ENCODE measurements at regions not wholly inside any gene's neighbourhood (a gene's known extent, or its start where the extent isn't known, plus 50 kb on each side); places are given as distances from the start of the nearest gene placed in this dataset.

DNA sequence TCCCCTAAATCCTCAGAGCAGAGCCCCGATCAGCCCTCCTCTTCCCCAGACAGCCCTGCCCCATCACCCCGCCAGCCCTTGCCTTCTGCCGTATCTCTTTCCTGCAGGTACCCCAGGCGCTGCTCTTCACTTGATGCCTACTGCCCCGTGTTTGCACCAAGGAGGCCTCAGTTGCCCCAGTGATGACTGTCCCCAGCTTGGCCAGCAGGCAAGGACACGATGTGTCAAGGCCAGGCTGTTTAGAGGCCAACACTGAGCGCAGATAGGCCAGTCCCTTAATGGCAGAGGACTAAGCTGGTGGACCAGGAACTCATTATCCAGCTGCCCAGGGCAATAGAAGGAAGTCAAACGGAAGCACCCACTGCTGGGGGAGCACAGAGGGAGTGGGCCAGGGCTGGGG lies 68.4 kb downstream of the CAMK2N1 start:
- Histone ChIP-seq H3K36me3 (ENCODE audit: control insufficient read depth in 4 of 4, insufficient read depth in 3 of 4, low read depth in 1 of 4, low read length in 3 of 4) (no peaks in the 10 kb centered on the region), H3K27ac (ENCODE audit: low read depth in 1 of 2, low read length in 2 of 2) (no peak overlapping the region), H3K4me3 (ENCODE audit: low read depth in 1 of 3, low read length in 3 of 3) (no peak overlapping the region), H3K27me3 (ENCODE audit: control insufficient read depth in 4 of 4, insufficient read depth in 4 of 4, low read length in 3 of 4) (peaks cover 0 to 7% (median 1%) of the 10 kb centered on the region in 4 donors), H3K9ac (ENCODE audit: low read depth in 1 of 2, low read length in 2 of 2) (no peak overlapping the region), H3K9me3 (ENCODE audit: control insufficient read depth in 4 of 4, low read length in 3 of 4) (peaks cover 0 to 4% (median under 1%) of the 10 kb centered on the region in 4 donors), H3K4me1 (ENCODE audit: control insufficient read depth in 4 of 4, insufficient read depth in 4 of 4, low read length in 3 of 4) (no peaks in the 10 kb centered on the region)
- no peak for DNase-seq (ENCODE audit: low spot score)
- TF ChIP-seq NR2F2 (IDR thresholded peaks at IDR 0.05) (no peak), FOXA2 (IDR thresholded peaks at IDR 0.05) (no peak), HNF4A (conservative IDR thresholded peaks at IDR 0.05) (no peak), HNF4G (IDR thresholded peaks at IDR 0.05) (no peak), FOXA1 (IDR thresholded peaks at IDR 0.05) (no peak), EGR1 (IDR thresholded peaks at IDR 0.05; ENCODE audit: low read depth in 2 of 2) (no peak), RXRA (IDR thresholded peaks at IDR 0.05) (no peak), GABPA (IDR thresholded peaks at IDR 0.05 in 1 of 2, conservative IDR thresholded peaks at IDR 0.05 in 1 of 2) (no peak), YY1 (IDR thresholded peaks at IDR 0.05) (no peak), JUND (IDR thresholded peaks at IDR 0.05) (no peak), SP1 (IDR thresholded peaks at IDR 0.05) (no peak), RAD21 (IDR thresholded peaks at IDR 0.05) (no peak), TAF1 (conservative IDR thresholded peaks at IDR 0.05) (no peak)
- TF ChIP-seq, protein P1, sequence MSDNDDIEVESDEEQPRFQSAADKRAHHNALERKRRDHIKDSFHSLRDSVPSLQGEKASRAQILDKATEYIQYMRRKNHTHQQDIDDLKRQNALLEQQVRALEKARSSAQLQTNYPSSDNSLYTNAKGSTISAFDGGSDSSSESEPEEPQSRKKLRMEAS (IDR thresholded peaks at IDR 0.05) = no peak
- TF ChIP-seq, protein P2, sequence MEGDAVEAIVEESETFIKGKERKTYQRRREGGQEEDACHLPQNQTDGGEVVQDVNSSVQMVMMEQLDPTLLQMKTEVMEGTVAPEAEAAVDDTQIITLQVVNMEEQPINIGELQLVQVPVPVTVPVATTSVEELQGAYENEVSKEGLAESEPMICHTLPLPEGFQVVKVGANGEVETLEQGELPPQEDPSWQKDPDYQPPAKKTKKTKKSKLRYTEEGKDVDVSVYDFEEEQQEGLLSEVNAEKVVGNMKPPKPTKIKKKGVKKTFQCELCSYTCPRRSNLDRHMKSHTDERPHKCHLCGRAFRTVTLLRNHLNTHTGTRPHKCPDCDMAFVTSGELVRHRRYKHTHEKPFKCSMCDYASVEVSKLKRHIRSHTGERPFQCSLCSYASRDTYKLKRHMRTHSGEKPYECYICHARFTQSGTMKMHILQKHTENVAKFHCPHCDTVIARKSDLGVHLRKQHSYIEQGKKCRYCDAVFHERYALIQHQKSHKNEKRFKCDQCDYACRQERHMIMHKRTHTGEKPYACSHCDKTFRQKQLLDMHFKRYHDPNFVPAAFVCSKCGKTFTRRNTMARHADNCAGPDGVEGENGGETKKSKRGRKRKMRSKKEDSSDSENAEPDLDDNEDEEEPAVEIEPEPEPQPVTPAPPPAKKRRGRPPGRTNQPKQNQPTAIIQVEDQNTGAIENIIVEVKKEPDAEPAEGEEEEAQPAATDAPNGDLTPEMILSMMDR (IDR thresholded peaks at IDR 0.05; ENCODE audit: low read depth, low read length, missing input control) = no peak
- TF ChIP-seq, protein P3, sequence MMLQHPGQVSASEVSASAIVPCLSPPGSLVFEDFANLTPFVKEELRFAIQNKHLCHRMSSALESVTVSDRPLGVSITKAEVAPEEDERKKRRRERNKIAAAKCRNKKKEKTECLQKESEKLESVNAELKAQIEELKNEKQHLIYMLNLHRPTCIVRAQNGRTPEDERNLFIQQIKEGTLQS (IDR thresholded peaks at IDR 0.05) = no peak
- TF ChIP-seq, protein P4, sequence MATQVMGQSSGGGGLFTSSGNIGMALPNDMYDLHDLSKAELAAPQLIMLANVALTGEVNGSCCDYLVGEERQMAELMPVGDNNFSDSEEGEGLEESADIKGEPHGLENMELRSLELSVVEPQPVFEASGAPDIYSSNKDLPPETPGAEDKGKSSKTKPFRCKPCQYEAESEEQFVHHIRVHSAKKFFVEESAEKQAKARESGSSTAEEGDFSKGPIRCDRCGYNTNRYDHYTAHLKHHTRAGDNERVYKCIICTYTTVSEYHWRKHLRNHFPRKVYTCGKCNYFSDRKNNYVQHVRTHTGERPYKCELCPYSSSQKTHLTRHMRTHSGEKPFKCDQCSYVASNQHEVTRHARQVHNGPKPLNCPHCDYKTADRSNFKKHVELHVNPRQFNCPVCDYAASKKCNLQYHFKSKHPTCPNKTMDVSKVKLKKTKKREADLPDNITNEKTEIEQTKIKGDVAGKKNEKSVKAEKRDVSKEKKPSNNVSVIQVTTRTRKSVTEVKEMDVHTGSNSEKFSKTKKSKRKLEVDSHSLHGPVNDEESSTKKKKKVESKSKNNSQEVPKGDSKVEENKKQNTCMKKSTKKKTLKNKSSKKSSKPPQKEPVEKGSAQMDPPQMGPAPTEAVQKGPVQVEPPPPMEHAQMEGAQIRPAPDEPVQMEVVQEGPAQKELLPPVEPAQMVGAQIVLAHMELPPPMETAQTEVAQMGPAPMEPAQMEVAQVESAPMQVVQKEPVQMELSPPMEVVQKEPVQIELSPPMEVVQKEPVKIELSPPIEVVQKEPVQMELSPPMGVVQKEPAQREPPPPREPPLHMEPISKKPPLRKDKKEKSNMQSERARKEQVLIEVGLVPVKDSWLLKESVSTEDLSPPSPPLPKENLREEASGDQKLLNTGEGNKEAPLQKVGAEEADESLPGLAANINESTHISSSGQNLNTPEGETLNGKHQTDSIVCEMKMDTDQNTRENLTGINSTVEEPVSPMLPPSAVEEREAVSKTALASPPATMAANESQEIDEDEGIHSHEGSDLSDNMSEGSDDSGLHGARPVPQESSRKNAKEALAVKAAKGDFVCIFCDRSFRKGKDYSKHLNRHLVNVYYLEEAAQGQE (IDR thresholded peaks at IDR 0.05) = no peak
- TF ChIP-seq, protein P5, sequence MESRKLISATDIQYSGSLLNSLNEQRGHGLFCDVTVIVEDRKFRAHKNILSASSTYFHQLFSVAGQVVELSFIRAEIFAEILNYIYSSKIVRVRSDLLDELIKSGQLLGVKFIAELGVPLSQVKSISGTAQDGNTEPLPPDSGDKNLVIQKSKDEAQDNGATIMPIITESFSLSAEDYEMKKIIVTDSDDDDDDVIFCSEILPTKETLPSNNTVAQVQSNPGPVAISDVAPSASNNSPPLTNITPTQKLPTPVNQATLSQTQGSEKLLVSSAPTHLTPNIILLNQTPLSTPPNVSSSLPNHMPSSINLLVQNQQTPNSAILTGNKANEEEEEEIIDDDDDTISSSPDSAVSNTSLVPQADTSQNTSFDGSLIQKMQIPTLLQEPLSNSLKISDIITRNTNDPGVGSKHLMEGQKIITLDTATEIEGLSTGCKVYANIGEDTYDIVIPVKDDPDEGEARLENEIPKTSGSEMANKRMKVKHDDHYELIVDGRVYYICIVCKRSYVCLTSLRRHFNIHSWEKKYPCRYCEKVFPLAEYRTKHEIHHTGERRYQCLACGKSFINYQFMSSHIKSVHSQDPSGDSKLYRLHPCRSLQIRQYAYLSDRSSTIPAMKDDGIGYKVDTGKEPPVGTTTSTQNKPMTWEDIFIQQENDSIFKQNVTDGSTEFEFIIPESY (IDR thresholded peaks at IDR 0.05) = no peak
- 87% methylated on average over 8 of the region's 8 CpGs for WGBS

Data from liver (tissue), 8 donors.